PC-9 (cell line): ENCODE measurements at regions not wholly inside any gene's neighbourhood (a gene's known extent, or its start where the extent isn't known, plus 50 kb on each side); places are given as distances from the start of the nearest gene placed in this dataset.

Source experiments
- CTCF ChIP-seq: fragments of 200-600 bp; sonication (generic); conservative IDR thresholded peaks from 2 replicates; pipeline ENCODE4 v1.6.1; 2017; ENCODE audit warnings: mixed run types, antibody characterized with exemption, mild to moderate bottlenecking, moderate library complexity
- EZH2 ChIP-seq: fragments of 200-600 bp; sonication (generic); IDR thresholded peaks from 2 replicates; pipeline ENCODE4 v1.8.0; 2017; ENCODE audit warnings: antibody characterized with exemption, low read depth

- no peak for TF ChIP-seq CTCF
- TF ChIP-seq EZH2 = no peak
Measured at GRCh38 chr7:106514881-106515280, 146.1 kb downstream of the CCDC71L start.
